Choroid plexus epithelial cell (primary cell): ENCODE measurements at regions not wholly inside any gene's neighbourhood (a gene's known extent, or its start where the extent isn't known, plus 50 kb on each side); places are given as distances from the start of the nearest gene placed in this dataset.

ENCODE experiments used
- DNase-seq: peaks from one replicate; pipeline ENCODE4 v3.0.0-alpha.2; 2010; ENCODE audit warnings: low read depth
- H3K4me3 ChIP-seq: 2 replicates; pipeline ENCODE4 v1.5.1; 2011; ENCODE audit warnings: low read depth, mild to moderate bottlenecking, control low read depth, low read length, moderate library complexity
- CTCF ChIP-seq: conservative IDR thresholded peaks from 2 replicates; pipeline ENCODE4 v1.5.1; 2011; ENCODE audit warnings: low read depth, mild to moderate bottlenecking, control low read depth, inconsistent platforms, low read length, moderate library complexity

GRCh38 chr15:38854506-38854905 is 289.9 kb upstream of the RASGRP1 start:
- TF ChIP-seq CTCF: no peak
- DNase-seq: no peak
- no peak overlapping the region for H3K4me3 ChIP-seq

- no peak for TF ChIP-seq CTCF
- no peak overlapping the region for H3K4me3 ChIP-seq
- no peak for DNase-seq
Observed at GRCh38 chr15:38857814-38858213, 293.2 kb upstream of the RASGRP1 start.

GRCh38 chr15:38859574-38859973 is 295.0 kb upstream of the RASGRP1 start:
- TF ChIP-seq CTCF: no peak

GRCh38 chr15:38860253-38860652 is 295.6 kb upstream of the RASGRP1 start:
- DNase-seq: peak; percentile 48
- TF ChIP-seq CTCF: no peak
- no peak overlapping the region for H3K4me3 ChIP-seq

More at GRCh38 chr15:38859574-38859973, 295.0 kb upstream of the RASGRP1 start:
- no peak for DNase-seq
- no peak overlapping the region for H3K4me3 ChIP-seq

GRCh38 chr15:38860674-38861073 is 296.1 kb upstream of the RASGRP1 start:
- no peak for TF ChIP-seq CTCF
- H3K4me3 ChIP-seq: no peak overlapping the region

GRCh38 chr15:38861108-38861507 is 296.5 kb upstream of the RASGRP1 start:
- no peak for DNase-seq
- H3K4me3 ChIP-seq: no peak overlapping the region
- TF ChIP-seq CTCF: no peak

More at GRCh38 chr15:38860674-38861073, 296.1 kb upstream of the RASGRP1 start:
- peak; percentile 50 for DNase-seq

GRCh38 chr15:38862099-38862498 is 297.5 kb upstream of the RASGRP1 start:
- H3K4me3 ChIP-seq: no peak overlapping the region
- DNase-seq: no peak
- no peak for TF ChIP-seq CTCF
